Bronchial epithelial cell (primary cell): ENCODE measurements at regions not wholly inside any gene's neighbourhood (a gene's known extent, or its start where the extent isn't known, plus 50 kb on each side); places are given as distances from the start of the nearest gene placed in this dataset.

ENCODE experiments used
- DNase-seq: peaks from one replicate; pipeline ENCODE4 v3.0.0-alpha.2; 2010; ENCODE audit warnings: low read depth
- FAIRE-seq: peaks from 2 replicates; lab custom pipeline; 2011; peaks lifted over from hg19 to GRCh38; lab: Jason Lieb, UNC
- H3K27me3 ChIP-seq: 2 replicates; pipeline ENCODE4 v1.5.1; 2011; ENCODE audit warnings: low read length; ENCODE audit not compliant: control insufficient read depth, insufficient read depth
- H3K36me3 ChIP-seq: 2 replicates; pipeline ENCODE4 v1.5.1; 2011; ENCODE audit warnings: low read length; ENCODE audit not compliant: control insufficient read depth, insufficient read depth
- H3K4me3 ChIP-seq: 2 replicates; pipeline ENCODE4 v1.5.1; 2011; ENCODE audit warnings: mild to moderate bottlenecking, low read depth, low read length, control low read depth
- CTCF ChIP-seq: IDR thresholded peaks from 2 replicates; pipeline ENCODE4 v1.5.1; 2011; ENCODE audit warnings: mild to moderate bottlenecking, moderate library complexity, low read length, control low read depth, inconsistent platforms; ENCODE audit not compliant: insufficient read depth, severe bottlenecking

GRCh38 chr16:11420895-11421294, 75.6 kb downstream of the RMI2 start:
- FAIRE-seq (no peak), DNase-seq (no peak)
- no peak for TF ChIP-seq CTCF
- H3K27me3 ChIP-seq, result no peaks in the 10 kb centered on the region
- no peaks in the 10 kb centered on the region for H3K36me3 ChIP-seq
- no peak overlapping the region for H3K4me3 ChIP-seq

- FAIRE-seq, result no peak
- no peak for TF ChIP-seq CTCF
Observed at GRCh38 chr16:11422381-11423314, 77.4 kb downstream of the RMI2 start.

GRCh38 chr16:11423315-11424117, 78.3 kb downstream of the RMI2 start:
- H3K4me3 ChIP-seq, result no peak overlapping the region
- H3K27me3 ChIP-seq, result no peaks in the 10 kb centered on the region
- TF ChIP-seq CTCF, result no peak
- no peak for FAIRE-seq
- no peak for DNase-seq
- H3K36me3 ChIP-seq, result no peaks in the 10 kb centered on the region

More at GRCh38 chr16:11422381-11423314, 77.4 kb downstream of the RMI2 start:
- no peak for DNase-seq
- Histone ChIP-seq H3K36me3 (no peaks in the 10 kb centered on the region), H3K4me3 (no peak overlapping the region), H3K27me3 (no peaks in the 10 kb centered on the region)

GRCh38 chr16:11424118-11424460, 78.8 kb downstream of the RMI2 start:
- no peak for FAIRE-seq
- TF ChIP-seq CTCF, result no peak

GRCh38 chr16:11425140-11425539, 79.9 kb downstream of the RMI2 start:
- no peaks in the 10 kb centered on the region for H3K36me3 ChIP-seq
- DNase-seq (no peak), FAIRE-seq (no peak)
- TF ChIP-seq CTCF, result no peak
- no peak overlapping the region for H3K4me3 ChIP-seq
- no peaks in the 10 kb centered on the region for H3K27me3 ChIP-seq

More at GRCh38 chr16:11424118-11424460, 78.8 kb downstream of the RMI2 start:
- DNase-seq, result no peak
- Histone ChIP-seq H3K36me3 (no peaks in the 10 kb centered on the region), H3K27me3 (no peaks in the 10 kb centered on the region), H3K4me3 (no peak overlapping the region)
